K562 (cell line): ENCODE measurements at regions not wholly inside any gene's neighbourhood (a gene's known extent, or its start where the extent isn't known, plus 50 kb on each side); places are given as distances from the start of the nearest gene placed in this dataset.

ENCODE experiments used
- ATF2 ChIP-seq: sonication (generic); formaldehyde crosslinking; IDR thresholded peaks from 2 replicates; pipeline ENCODE4 v1.8.1; 2022; ENCODE audit warnings: missing genetic modification reagents
- CTCF ChIP-seq, 3 experiments: IDR thresholded peaks in 2 of 3; conservative IDR thresholded peaks in 1 of 3; 2 replicates each; pipeline ENCODE4 v1.5.1; 2011 to 2012; ENCODE audit warnings: low read length in 3 of 3, mild to moderate bottlenecking in 3 of 3, control low read depth in 2 of 3, improper control_type of control experiment in 1 of 3, inconsistent platforms in 1 of 3, low read depth in 1 of 3, mixed read lengths in 1 of 3, moderate library complexity in 1 of 3; ENCODE audit not compliant: insufficient read depth in 2 of 3
- ETV6 ChIP-seq, 3 experiments: fragments of 150-350 bp in 1 of 3; sonication (generic) in 1 of 3; formaldehyde crosslinking in 1 of 3; IDR thresholded peaks; 2 replicates each; pipeline versions ENCODE4 v1.6.1 to v1.8.0; 2014 to 2022; ENCODE audit warnings: borderline replicate concordance in 2 of 3, low read depth in 2 of 3, antibody characterized with exemption in 1 of 3, low read length in 1 of 3, mild to moderate bottlenecking in 1 of 3, missing genetic modification reagents in 1 of 3
- GABPA ChIP-seq: fragments of 200-800 bp; sonication (Bioruptor generic); conservative IDR thresholded peaks from 2 replicates; pipeline ENCODE4 v1.6.1; 2016; ENCODE audit warnings: low read depth, missing genetic modification characterization, missing compliant biosample characterization
- JUN ChIP-seq, 2 experiments: sonication (generic) in 1 of 2; formaldehyde crosslinking in 1 of 2; IDR thresholded peaks; 2 replicates each; pipeline versions ENCODE4 v1.6.1 to v1.8.0; 2012 to 2022; ENCODE audit warnings: borderline replicate concordance in 2 of 2, mild to moderate bottlenecking in 2 of 2, improper control_type of control experiment in 1 of 2, low read depth in 1 of 2, low read length in 1 of 2, missing genetic modification reagents in 1 of 2
- MED1 ChIP-seq: sonication (generic); formaldehyde crosslinking; IDR thresholded peaks from 2 replicates; pipeline ENCODE4 v1.8.1; 2023; ENCODE audit warnings: missing genetic modification reagents, borderline replicate concordance
- POLR2A ChIP-seq: fragments of 450-650 bp; conservative IDR thresholded peaks from 2 replicates; pipeline ENCODE4 v1.6.1; 2016
- SIRT6 ChIP-seq: IDR thresholded peaks from one replicate; pipeline ENCODE4 v1.6.1; 2012; ENCODE audit warnings: low read depth, mild to moderate bottlenecking, control low read depth, inconsistent platforms, low read length, moderate library complexity
- TBL1XR1 ChIP-seq, 2 experiments: IDR thresholded peaks; 2 replicates each; pipeline ENCODE4 v1.6.1; 2012; ENCODE audit warnings: improper control_type of control experiment in 2 of 2, low read length in 2 of 2, mild to moderate bottlenecking in 1 of 2
- ZNF407 ChIP-seq: fragments of 450-650 bp; IDR thresholded peaks from 2 replicates; pipeline ENCODE4 v1.6.1; 2016; ENCODE audit warnings: low read depth
- ZNF551 ChIP-seq: fragments of 250-450 bp; sonication (Bioruptor Pico); IDR thresholded peaks from 2 replicates; pipeline ENCODE4 v1.5.0; 2021; ENCODE audit warnings: mild to moderate bottlenecking, moderate library complexity
- ZNF830 ChIP-seq: fragments of 250-450 bp; sonication (Bioruptor Pico); IDR thresholded peaks from 2 replicates; pipeline ENCODE4 v1.5.0; 2021; ENCODE audit warnings: mild to moderate bottlenecking
- ZZZ3 ChIP-seq: fragments of 450-650 bp; IDR thresholded peaks from 2 replicates; pipeline ENCODE4 v1.6.1; 2016; ENCODE audit warnings: antibody characterized with exemption, mild to moderate bottlenecking, moderate library complexity

- no peak for TF ChIP-seq GABPA (tag)
- no peak for TF ChIP-seq SIRT6
- no peak for TF ChIP-seq TBL1XR1 (IDR thresholded peaks at IDR 0.05; ENCODE audit: low read length in 2 of 2)
- TF ChIP-seq POLR2A: no peak
- TF ChIP-seq JUN (IDR thresholded peaks at IDR 0.05; ENCODE audit: borderline replicate concordance, low read depth, low read length): no peak
- TF ChIP-seq JUN (CRISPR knock-in tag; IDR thresholded peaks at IDR 0.05; ENCODE audit: borderline replicate concordance): no peak
- TF ChIP-seq ZZZ3: no peak
- no peak for TF ChIP-seq ZNF407
- no peak for TF ChIP-seq CTCF (IDR thresholded peaks at IDR 0.05 in 2 of 3, conservative IDR thresholded peaks at IDR 0.05 in 1 of 3; ENCODE audit: insufficient read depth in 2 of 3, low read depth in 1 of 3, low read length in 3 of 3)
- TF ChIP-seq ATF2: no peak
- TF ChIP-seq MED1 (CRISPR knock-in tag): no peak
- no peak for TF ChIP-seq ETV6 (IDR thresholded peaks at IDR 0.05; ENCODE audit: borderline replicate concordance in 1 of 2, low read depth in 2 of 2, low read length in 1 of 2)
- no peak for TF ChIP-seq ETV6 (CRISPR knock-in tag; IDR thresholded peaks at IDR 0.05; ENCODE audit: borderline replicate concordance)
- no peak for TF ChIP-seq ZNF830
- TF ChIP-seq ZNF551 (CRISPR knock-in tag): no peak
Measured at GRCh38 chrX:7784580-7784979, 58.4 kb upstream of the VCX start.
